OCI-LY3 (cell line): ENCODE measurements at regions not wholly inside any gene's neighbourhood (a gene's known extent, or its start where the extent isn't known, plus 50 kb on each side); places are given as distances from the start of the nearest gene placed in this dataset.

Experiments
- EZH2phosphoT487 ChIP-seq: fragments of 200-600 bp; shearing (Covaris generic); IDR thresholded peaks from 2 replicates; pipeline ENCODE4 v1.6.1; 2018; ENCODE audit warnings: antibody characterized with exemption, mixed run types, low read depth
- TF ChIP-seq, protein P1 (sequence below): fragments of 200-600, 300-600 bp; sonication (generic); IDR thresholded peaks from 2 replicates; pipeline ENCODE4 v1.5.1; 2014; ENCODE audit warnings: antibody characterized with exemption, low read length, low read depth

DNA sequence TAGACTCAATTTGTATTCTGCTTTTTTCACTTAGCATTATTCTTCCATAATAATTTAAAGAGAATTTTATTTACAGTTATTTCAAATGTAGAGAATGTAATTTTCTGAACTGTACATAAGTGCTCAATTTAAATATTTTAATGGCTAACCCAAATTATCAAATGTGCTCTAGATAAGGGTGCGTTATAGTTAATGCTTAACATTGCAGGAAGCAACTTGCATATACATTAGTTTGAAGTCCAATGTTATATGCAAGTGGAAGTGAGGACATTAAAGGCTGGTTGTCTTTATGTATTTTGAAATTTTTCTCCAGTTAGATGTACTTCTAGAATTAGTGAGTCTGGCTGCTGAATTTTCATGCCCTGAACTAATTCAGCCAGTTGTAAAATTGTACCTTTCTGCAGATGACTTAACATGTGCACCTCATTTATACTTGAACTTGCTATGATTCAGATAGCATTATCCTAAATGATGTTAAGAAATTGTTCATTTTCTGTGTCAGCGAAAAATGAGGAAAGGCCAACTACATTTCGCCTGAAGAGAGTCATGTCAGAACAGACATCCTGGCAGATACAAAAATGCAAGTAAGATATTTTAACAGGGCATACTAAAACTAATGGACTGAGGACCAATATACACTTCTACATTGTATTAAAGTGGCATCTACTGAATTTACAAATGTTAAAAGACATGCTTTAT lies 59.2 kb upstream of the GAREM1 start:
- TF ChIP-seq, protein P1, sequence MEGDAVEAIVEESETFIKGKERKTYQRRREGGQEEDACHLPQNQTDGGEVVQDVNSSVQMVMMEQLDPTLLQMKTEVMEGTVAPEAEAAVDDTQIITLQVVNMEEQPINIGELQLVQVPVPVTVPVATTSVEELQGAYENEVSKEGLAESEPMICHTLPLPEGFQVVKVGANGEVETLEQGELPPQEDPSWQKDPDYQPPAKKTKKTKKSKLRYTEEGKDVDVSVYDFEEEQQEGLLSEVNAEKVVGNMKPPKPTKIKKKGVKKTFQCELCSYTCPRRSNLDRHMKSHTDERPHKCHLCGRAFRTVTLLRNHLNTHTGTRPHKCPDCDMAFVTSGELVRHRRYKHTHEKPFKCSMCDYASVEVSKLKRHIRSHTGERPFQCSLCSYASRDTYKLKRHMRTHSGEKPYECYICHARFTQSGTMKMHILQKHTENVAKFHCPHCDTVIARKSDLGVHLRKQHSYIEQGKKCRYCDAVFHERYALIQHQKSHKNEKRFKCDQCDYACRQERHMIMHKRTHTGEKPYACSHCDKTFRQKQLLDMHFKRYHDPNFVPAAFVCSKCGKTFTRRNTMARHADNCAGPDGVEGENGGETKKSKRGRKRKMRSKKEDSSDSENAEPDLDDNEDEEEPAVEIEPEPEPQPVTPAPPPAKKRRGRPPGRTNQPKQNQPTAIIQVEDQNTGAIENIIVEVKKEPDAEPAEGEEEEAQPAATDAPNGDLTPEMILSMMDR: no peak
- TF ChIP-seq EZH2phosphoT487: no peak
